ENCODE measurements at regions not wholly inside any gene's neighbourhood (a gene's known extent, or its start where the extent isn't known, plus 50 kb on each side); places are given as distances from the start of the nearest gene placed in this dataset.

- Mint-ChIP-seq H3K9me3 (no peaks in the 10 kb centered on the region), H3K36me3 (ENCODE audit: low read depth) (no peaks in the 10 kb centered on the region), H3K4me3 (no peak overlapping the region), H3K27ac (no peak overlapping the region), H3K27me3 (ENCODE audit: insufficient read depth) (no peaks in the 10 kb centered on the region), H3K4me1 (peaks cover 2% of the 10 kb centered on the region)
- Histone ChIP-seq H3K27me3 (ENCODE audit: control insufficient read depth, insufficient read depth, low read length, poor library complexity, severe bottlenecking) (no peaks in the 10 kb centered on the region), H3K4me3 (ENCODE audit: low read length) (no peak overlapping the region), H3K36me3 (ENCODE audit: control insufficient read depth, insufficient read depth, low read length) (no peaks in the 10 kb centered on the region), H3K4me1 (ENCODE audit: control insufficient read depth, insufficient read depth, low read length) (peaks cover 4% of the 10 kb centered on the region), H3K27ac (ENCODE audit: low read depth, low read length) (no peak overlapping the region), H3K9ac (ENCODE audit: extremely low read depth, low read length, poor library complexity, severe bottlenecking) (no peak overlapping the region), H3K9me3 (ENCODE audit: control insufficient read depth, low read length) (no peaks in the 10 kb centered on the region)
- 89 to 100% methylated on average over 1 to 3 of the region's 3 CpGs for WGBS, 2 experiments (ENCODE audit: insufficient coverage in 1 of 2, insufficient read length in 1 of 2)
- no peak for DNase-seq
- no peak for TF ChIP-seq CTCF (conservative IDR thresholded peaks at IDR 0.05)
Observed at GRCh38 chr4:44916411-44916810, 190.1 kb upstream of the GNPDA2 start.

- H3K27me3 Mint-ChIP-seq (ENCODE audit: insufficient read depth): no peaks in the 10 kb centered on the region
- no peaks in the 10 kb centered on the region for H3K9me3 Mint-ChIP-seq
- H3K27ac Mint-ChIP-seq: no peak overlapping the region
- Histone ChIP-seq H3K9ac (ENCODE audit: extremely low read depth, low read length, poor library complexity, severe bottlenecking) (no peak overlapping the region), H3K27ac (ENCODE audit: low read depth, low read length) (no peak overlapping the region), H3K4me1 (ENCODE audit: control insufficient read depth, insufficient read depth, low read length) (peaks cover 4% of the 10 kb centered on the region), H3K9me3 (ENCODE audit: control insufficient read depth, low read length) (no peaks in the 10 kb centered on the region), H3K4me3 (ENCODE audit: low read length) (no peak overlapping the region), H3K27me3 (ENCODE audit: control insufficient read depth, insufficient read depth, low read length, poor library complexity, severe bottlenecking) (no peaks in the 10 kb centered on the region), H3K36me3 (ENCODE audit: control insufficient read depth, insufficient read depth, low read length) (no peaks in the 10 kb centered on the region)
- H3K4me1 Mint-ChIP-seq: peaks cover 2% of the 10 kb centered on the region
- no peak for TF ChIP-seq CTCF (conservative IDR thresholded peaks at IDR 0.05)
- H3K4me3 Mint-ChIP-seq: no peak overlapping the region
- no peaks in the 10 kb centered on the region for H3K36me3 Mint-ChIP-seq (ENCODE audit: low read depth)
- DNase-seq: no peak
- WGBS, 2 experiments (ENCODE audit: insufficient coverage in 1 of 2, insufficient read length in 1 of 2): 78 to 89% methylated on average over 1 to 2 of the region's 2 CpGs
Observed at GRCh38 chr4:44914748-44915147, 188.4 kb upstream of the GNPDA2 start.

GRCh38 chr4:44914223-44914622 lies 187.9 kb upstream of the GNPDA2 start:
- TF ChIP-seq CTCF (conservative IDR thresholded peaks at IDR 0.05): no peak

More at GRCh38 chr4:44914223-44914622, 187.9 kb upstream of the GNPDA2 start:
- H3K4me1 ChIP-seq (ENCODE audit: control insufficient read depth, insufficient read depth, low read length): peaks cover 4% of the 10 kb centered on the region
- H3K27me3 ChIP-seq (ENCODE audit: control insufficient read depth, insufficient read depth, low read length, poor library complexity, severe bottlenecking): no peaks in the 10 kb centered on the region
- H3K9me3 ChIP-seq (ENCODE audit: control insufficient read depth, low read length): no peaks in the 10 kb centered on the region
- no peak for DNase-seq
- H3K27ac ChIP-seq (ENCODE audit: low read depth, low read length): no peak overlapping the region
- H3K4me3 Mint-ChIP-seq: no peak overlapping the region
- H3K36me3 ChIP-seq (ENCODE audit: control insufficient read depth, insufficient read depth, low read length): no peaks in the 10 kb centered on the region
- H3K4me1 Mint-ChIP-seq: peaks cover 2% of the 10 kb centered on the region
- no peak overlapping the region for H3K9ac ChIP-seq (ENCODE audit: extremely low read depth, low read length, poor library complexity, severe bottlenecking)
- H3K27me3 Mint-ChIP-seq (ENCODE audit: insufficient read depth): no peaks in the 10 kb centered on the region
- H3K27ac Mint-ChIP-seq: no peak overlapping the region
- WGBS, 2 experiments (ENCODE audit: insufficient coverage in 1 of 2, insufficient read length in 1 of 2): 88 to 100% methylated on average over 1 of the region's 1 CpG
- no peaks in the 10 kb centered on the region for H3K36me3 Mint-ChIP-seq (ENCODE audit: low read depth)
- no peaks in the 10 kb centered on the region for H3K9me3 Mint-ChIP-seq
- no peak overlapping the region for H3K4me3 ChIP-seq (ENCODE audit: low read length)

Data from endodermal cell (in vitro differentiated cells).